Uterus (tissue), 2 donors: ENCODE measurements at regions not wholly inside any gene's neighbourhood (a gene's known extent, or its start where the extent isn't known, plus 50 kb on each side); places are given as distances from the start of the nearest gene placed in this dataset.

Source experiments
- POLR2A ChIP-seq, 2 donors: fragments of 450-650 bp; IDR thresholded peaks; one replicate each; pipeline ENCODE4 v1.6.1; 2016; ENCODE audit warnings: antibody characterized with exemption in 2 of 2, mild to moderate bottlenecking in 1 of 2, moderate library complexity in 1 of 2
- TF ChIP-seq, protein P1 (sequence below), 4 experiments: fragments of 200-600 bp in 2 of 4; fragments of 450-650 bp in 2 of 4; sonication (generic) in 2 of 4; IDR thresholded peaks; one replicate each; pipeline ENCODE4 v1.5.1; 2016 to 2019; ENCODE audit warnings: antibody characterized with exemption in 4 of 4, mild to moderate bottlenecking in 2 of 4, moderate library complexity in 1 of 4

DNA sequence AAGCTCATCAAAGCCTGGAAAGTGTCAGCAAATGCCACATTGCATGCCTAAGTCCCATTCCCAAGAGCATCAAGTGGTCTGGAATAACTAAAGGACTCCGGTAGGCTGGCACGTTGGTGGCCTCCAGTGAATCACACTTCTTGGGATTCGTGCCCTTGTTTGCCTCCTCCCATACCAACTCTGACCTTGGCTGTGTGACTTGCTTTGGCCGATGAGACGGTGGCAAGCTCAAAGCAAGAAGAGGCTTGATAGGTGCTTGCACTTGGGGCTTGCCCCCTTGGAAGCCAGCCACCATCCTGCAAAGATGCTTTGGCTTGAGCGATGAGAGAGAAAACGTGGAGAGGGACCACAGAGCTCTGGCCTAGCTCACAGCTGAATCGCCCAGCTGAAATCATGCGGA lies 313.1 kb upstream of the ZFHX3 start:
- no peak for TF ChIP-seq POLR2A (IDR thresholded peaks at IDR 0.05)
- TF ChIP-seq, protein P1, sequence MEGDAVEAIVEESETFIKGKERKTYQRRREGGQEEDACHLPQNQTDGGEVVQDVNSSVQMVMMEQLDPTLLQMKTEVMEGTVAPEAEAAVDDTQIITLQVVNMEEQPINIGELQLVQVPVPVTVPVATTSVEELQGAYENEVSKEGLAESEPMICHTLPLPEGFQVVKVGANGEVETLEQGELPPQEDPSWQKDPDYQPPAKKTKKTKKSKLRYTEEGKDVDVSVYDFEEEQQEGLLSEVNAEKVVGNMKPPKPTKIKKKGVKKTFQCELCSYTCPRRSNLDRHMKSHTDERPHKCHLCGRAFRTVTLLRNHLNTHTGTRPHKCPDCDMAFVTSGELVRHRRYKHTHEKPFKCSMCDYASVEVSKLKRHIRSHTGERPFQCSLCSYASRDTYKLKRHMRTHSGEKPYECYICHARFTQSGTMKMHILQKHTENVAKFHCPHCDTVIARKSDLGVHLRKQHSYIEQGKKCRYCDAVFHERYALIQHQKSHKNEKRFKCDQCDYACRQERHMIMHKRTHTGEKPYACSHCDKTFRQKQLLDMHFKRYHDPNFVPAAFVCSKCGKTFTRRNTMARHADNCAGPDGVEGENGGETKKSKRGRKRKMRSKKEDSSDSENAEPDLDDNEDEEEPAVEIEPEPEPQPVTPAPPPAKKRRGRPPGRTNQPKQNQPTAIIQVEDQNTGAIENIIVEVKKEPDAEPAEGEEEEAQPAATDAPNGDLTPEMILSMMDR (IDR thresholded peaks at IDR 0.05): no peak
